GM12875 (cell line): ENCODE measurements at regions not wholly inside any gene's neighbourhood (a gene's known extent, or its start where the extent isn't known, plus 50 kb on each side); places are given as distances from the start of the nearest gene placed in this dataset.

Experiments used
- H3K4me3 ChIP-seq: one replicate; pipeline ENCODE4 v1.5.1; 2011; ENCODE audit warnings: low read depth, low read length, control low read depth
- CTCF ChIP-seq: IDR thresholded peaks from 2 replicates; pipeline ENCODE4 v1.5.1; 2011; ENCODE audit warnings: low read depth, mild to moderate bottlenecking, control low read depth, inconsistent platforms, low read length, moderate library complexity, borderline replicate concordance; ENCODE audit not compliant: insufficient read depth

- no peak for TF ChIP-seq CTCF
- no peak overlapping the region for H3K4me3 ChIP-seq
Observed at GRCh38 chr5:106113922-106114321, 1556.8 kb downstream of the EFNA5 start.

GRCh38 chr5:106106384-106106783 lies 1564.4 kb downstream of the EFNA5 start:
- no peak overlapping the region for H3K4me3 ChIP-seq
- no peak for TF ChIP-seq CTCF

GRCh38 chr5:106097340-106097739 lies 1573.4 kb downstream of the EFNA5 start:
- no peak for TF ChIP-seq CTCF
- no peak overlapping the region for H3K4me3 ChIP-seq

- TF ChIP-seq CTCF, result no peak
- no peak overlapping the region for H3K4me3 ChIP-seq
Observed at GRCh38 chr5:106094839-106095238, 1575.9 kb downstream of the EFNA5 start.

GRCh38 chr5:106094204-106094607 lies 1576.5 kb downstream of the EFNA5 start:
- H3K4me3 ChIP-seq, result no peak overlapping the region
- TF ChIP-seq CTCF, result no peak

GRCh38 chr5:106093134-106093533 lies 1577.6 kb downstream of the EFNA5 start:
- no peak overlapping the region for H3K4me3 ChIP-seq
- TF ChIP-seq CTCF, result no peak

GRCh38 chr5:106092455-106092854 lies 1578.3 kb downstream of the EFNA5 start:
- H3K4me3 ChIP-seq, result no peak overlapping the region
- no peak for TF ChIP-seq CTCF
